D721Med (cell line): ENCODE measurements at regions not wholly inside any gene's neighbourhood (a gene's known extent, or its start where the extent isn't known, plus 50 kb on each side); places are given as distances from the start of the nearest gene placed in this dataset.

Source experiments
- DNase-seq: peaks from one replicate; pipeline ENCODE4 v3.0.0; 2011; ENCODE audit warnings: low spot score; ENCODE audit not compliant: insufficient read length
- FAIRE-seq: peaks from 2 replicates; lab custom pipeline; 2011; peaks lifted over from hg19 to GRCh38; lab: Jason Lieb, UNC
- CTCF ChIP-seq: IDR thresholded peaks from 2 replicates; pipeline ENCODE4 v1.5.1; 2012; ENCODE audit warnings: mild to moderate bottlenecking, control low read depth; ENCODE audit not compliant: insufficient read depth; ENCODE audit errors: missing control alignments

GRCh38 chr2:228956701-228957474, 314.2 kb downstream of the PID1 start:
- TF ChIP-seq CTCF = no peak
- FAIRE-seq (no peak), DNase-seq (no peak)

GRCh38 chr2:228949831-228950230, 321.3 kb downstream of the PID1 start:
- TF ChIP-seq CTCF = no peak
- FAIRE-seq = no peak

GRCh38 chr2:228945710-228946109, 325.4 kb downstream of the PID1 start:
- FAIRE-seq (no peak), DNase-seq (no peak)
- TF ChIP-seq CTCF = no peak

More at GRCh38 chr2:228949831-228950230, 321.3 kb downstream of the PID1 start:
- no peak for DNase-seq

- DNase-seq (no peak), FAIRE-seq (no peak)
- TF ChIP-seq CTCF = no peak
Measured at GRCh38 chr2:228942856-228943255, 328.2 kb downstream of the PID1 start.

GRCh38 chr2:228938629-228939028, 332.5 kb downstream of the PID1 start:
- TF ChIP-seq CTCF = no peak
- DNase-seq (no peak), FAIRE-seq (no peak)

GRCh38 chr2:228927028-228928010, 343.8 kb downstream of the PID1 start:
- DNase-seq (no peak), FAIRE-seq (no peak)
- TF ChIP-seq CTCF = no peak
